Parathyroid adenoma (tissue), 2 donors: ENCODE measurements at regions not wholly inside any gene's neighbourhood (a gene's known extent, or its start where the extent isn't known, plus 50 kb on each side); places are given as distances from the start of the nearest gene placed in this dataset.

Experiments
- H2AFZ ChIP-seq: fragments of 300-600 bp; sonication (generic); one replicate; pipeline ENCODE4 v1.7.0; 2017; ENCODE audit warnings: antibody characterized with exemption, mild to moderate bottlenecking
- H3K27ac ChIP-seq: fragments of 300-600 bp; sonication (generic); one replicate; pipeline ENCODE4 v1.7.0; 2017
- H3K27me3 ChIP-seq: fragments of 300-600 bp; sonication (generic); one replicate; pipeline ENCODE4 v1.7.0; 2017; ENCODE audit warnings: low read length; ENCODE audit not compliant: control insufficient read depth, insufficient read depth
- H3K36me3 ChIP-seq: fragments of 300-600 bp; sonication (generic); one replicate; pipeline ENCODE4 v1.7.0; 2017; ENCODE audit warnings: low read length; ENCODE audit not compliant: control insufficient read depth, insufficient read depth
- H3K4me1 ChIP-seq: fragments of 300-600 bp; sonication (generic); one replicate; pipeline ENCODE4 v1.7.0; 2017; ENCODE audit warnings: control low read depth
- H3K4me2 ChIP-seq: fragments of 300-600 bp; sonication (generic); one replicate; pipeline ENCODE4 v1.7.0; 2017; ENCODE audit warnings: low read length
- H3K4me3 ChIP-seq: fragments of 300-600 bp; sonication (generic); one replicate; pipeline ENCODE4 v1.7.0; 2017; ENCODE audit warnings: low read depth, low read length
- H3K79me2 ChIP-seq: fragments of 300-600 bp; sonication (generic); one replicate; pipeline ENCODE4 v1.7.0; 2017; ENCODE audit warnings: control low read depth
- H3K9ac ChIP-seq: fragments of 300-600 bp; sonication (generic); one replicate; pipeline ENCODE4 v1.7.0; 2017; ENCODE audit warnings: mild to moderate bottlenecking
- H3K9me3 ChIP-seq: fragments of 300-600 bp; sonication (generic); one replicate; pipeline ENCODE4 v1.7.0; 2017; ENCODE audit warnings: low read length; ENCODE audit not compliant: control insufficient read depth
- TF ChIP-seq, protein P1 (sequence below): fragments of 300-600 bp; sonication (generic); IDR thresholded peaks from one replicate; pipeline ENCODE4 v1.7.0; 2017; ENCODE audit warnings: antibody characterized with exemption, mild to moderate bottlenecking
- donor health status: primary hyperparathyroidism.

DNA sequence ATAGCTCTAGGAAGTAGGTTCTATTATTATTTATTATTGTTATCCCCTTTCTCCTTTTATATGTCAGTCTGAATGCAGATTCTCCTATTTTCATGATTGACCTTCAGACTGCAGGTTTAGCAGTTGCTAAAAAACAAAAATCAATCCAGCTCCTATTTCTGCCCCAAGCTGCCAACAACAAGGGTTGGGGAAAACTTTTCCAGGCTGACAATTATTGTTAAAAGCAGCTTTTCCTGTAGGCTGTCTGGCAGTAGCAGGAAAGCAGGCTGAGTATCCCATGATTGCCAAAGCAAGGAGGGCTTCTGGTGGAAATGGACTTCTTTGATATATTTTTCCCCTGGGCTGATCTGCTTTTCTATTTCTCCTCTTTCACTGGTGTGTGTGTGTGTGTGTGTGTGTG, 78.0 kb upstream of the CTLA4 start:
- TF ChIP-seq, protein P1, sequence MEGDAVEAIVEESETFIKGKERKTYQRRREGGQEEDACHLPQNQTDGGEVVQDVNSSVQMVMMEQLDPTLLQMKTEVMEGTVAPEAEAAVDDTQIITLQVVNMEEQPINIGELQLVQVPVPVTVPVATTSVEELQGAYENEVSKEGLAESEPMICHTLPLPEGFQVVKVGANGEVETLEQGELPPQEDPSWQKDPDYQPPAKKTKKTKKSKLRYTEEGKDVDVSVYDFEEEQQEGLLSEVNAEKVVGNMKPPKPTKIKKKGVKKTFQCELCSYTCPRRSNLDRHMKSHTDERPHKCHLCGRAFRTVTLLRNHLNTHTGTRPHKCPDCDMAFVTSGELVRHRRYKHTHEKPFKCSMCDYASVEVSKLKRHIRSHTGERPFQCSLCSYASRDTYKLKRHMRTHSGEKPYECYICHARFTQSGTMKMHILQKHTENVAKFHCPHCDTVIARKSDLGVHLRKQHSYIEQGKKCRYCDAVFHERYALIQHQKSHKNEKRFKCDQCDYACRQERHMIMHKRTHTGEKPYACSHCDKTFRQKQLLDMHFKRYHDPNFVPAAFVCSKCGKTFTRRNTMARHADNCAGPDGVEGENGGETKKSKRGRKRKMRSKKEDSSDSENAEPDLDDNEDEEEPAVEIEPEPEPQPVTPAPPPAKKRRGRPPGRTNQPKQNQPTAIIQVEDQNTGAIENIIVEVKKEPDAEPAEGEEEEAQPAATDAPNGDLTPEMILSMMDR, result no peak
- no peak overlapping the region for H3K27ac ChIP-seq

DNA sequence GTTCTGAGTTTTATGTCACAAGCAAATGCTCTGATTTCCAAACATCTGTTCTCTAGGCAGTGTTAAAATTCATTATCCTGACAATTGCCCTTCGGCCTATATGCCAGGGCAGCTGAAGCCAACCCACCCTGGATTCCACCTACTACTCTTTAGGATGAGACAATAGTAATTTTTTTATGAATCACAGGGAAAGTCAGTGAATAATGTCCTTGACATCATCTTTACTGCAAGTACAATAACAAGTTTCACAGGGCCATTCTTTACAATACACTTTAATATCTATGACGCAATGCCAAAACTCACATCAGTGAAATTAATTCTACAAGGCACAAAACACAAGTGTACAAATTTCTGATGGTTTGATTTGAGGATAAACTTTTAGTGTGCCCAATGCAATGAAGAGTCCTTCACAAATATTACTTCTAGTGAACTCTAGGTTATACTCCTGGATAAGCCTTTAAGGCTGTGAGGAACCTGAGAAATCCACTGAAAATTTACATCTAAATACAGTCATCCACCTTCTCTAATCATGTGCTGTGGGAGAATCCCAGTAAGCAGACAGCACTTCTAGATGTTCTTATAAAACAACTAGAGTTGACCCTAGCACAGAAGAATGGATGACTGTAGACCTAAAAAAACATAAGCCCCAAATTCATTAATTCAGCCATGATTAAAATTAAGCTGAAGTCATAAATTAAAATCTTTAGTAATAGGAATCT, 77.3 kb upstream of the CTLA4 start:
- Histone ChIP-seq H3K9ac (no peak overlapping the region), H3K36me3 (no peaks in the 10 kb centered on the region), H3K4me2 (no peak overlapping the region), H3K79me2 (no peaks in the 10 kb centered on the region), H3K4me1 (no peaks in the 10 kb centered on the region), H3K27me3 (no peaks in the 10 kb centered on the region), H2AFZ (no peak overlapping the region), H3K27ac (no peak overlapping the region), H3K9me3 (no peaks in the 10 kb centered on the region), H3K4me3 (no peak overlapping the region)
- TF ChIP-seq, protein P1, result no peak

More for the DNA sequence above, 78.0 kb upstream of the CTLA4 start:
- Histone ChIP-seq H3K4me3 (no peak overlapping the region), H3K4me1 (no peaks in the 10 kb centered on the region), H3K4me2 (no peak overlapping the region), H3K9me3 (no peaks in the 10 kb centered on the region), H3K9ac (no peak overlapping the region), H3K27me3 (no peaks in the 10 kb centered on the region), H3K79me2 (no peaks in the 10 kb centered on the region), H3K36me3 (no peaks in the 10 kb centered on the region), H2AFZ (no peak overlapping the region)

DNA sequence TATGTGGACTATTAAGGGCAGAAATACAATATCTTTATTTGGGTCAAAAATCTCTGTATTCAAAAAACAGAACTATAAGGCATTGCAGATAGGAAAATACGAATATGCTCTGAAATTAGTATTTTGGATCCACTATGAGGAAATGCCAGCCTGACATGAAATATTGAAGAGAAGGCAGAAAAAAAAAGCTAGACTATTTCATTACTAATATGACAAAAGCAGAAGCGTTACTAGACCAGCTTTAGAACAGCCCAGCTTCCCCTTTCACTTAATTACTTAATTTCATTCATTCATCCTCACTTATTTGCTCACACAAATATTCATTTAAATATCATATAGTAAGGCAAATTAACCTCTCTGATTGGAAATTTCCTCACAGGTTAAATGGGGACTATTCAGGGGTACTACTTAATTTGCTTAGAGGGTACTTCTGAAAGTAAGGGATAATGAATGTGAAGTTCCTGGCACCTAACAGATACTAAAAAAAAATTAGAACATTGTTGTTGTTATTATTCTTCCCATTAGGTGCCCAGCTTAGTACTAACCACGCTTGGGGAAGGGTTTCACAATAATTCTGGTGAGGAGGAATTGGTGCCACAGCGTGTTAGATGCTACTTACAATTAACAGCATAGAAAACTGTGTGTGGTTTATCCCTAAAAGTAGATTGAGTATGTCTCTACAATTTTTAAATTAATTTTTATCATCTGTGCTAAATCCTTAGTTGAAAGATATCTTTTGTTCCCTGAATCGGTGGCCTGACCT, 71.1 kb upstream of the CTLA4 start:
- no peaks in the 10 kb centered on the region for H3K36me3 ChIP-seq
- H3K27ac ChIP-seq, result no peak overlapping the region
- TF ChIP-seq, protein P1, result no peak
- H3K9ac ChIP-seq, result no peak overlapping the region
- no peaks in the 10 kb centered on the region for H3K4me1 ChIP-seq
- H2AFZ ChIP-seq, result no peak overlapping the region
- H3K79me2 ChIP-seq, result no peaks in the 10 kb centered on the region
- H3K9me3 ChIP-seq, result no peaks in the 10 kb centered on the region
- H3K4me3 ChIP-seq, result no peak overlapping the region
- H3K4me2 ChIP-seq, result no peak overlapping the region
- H3K27me3 ChIP-seq, result no peaks in the 10 kb centered on the region

DNA sequence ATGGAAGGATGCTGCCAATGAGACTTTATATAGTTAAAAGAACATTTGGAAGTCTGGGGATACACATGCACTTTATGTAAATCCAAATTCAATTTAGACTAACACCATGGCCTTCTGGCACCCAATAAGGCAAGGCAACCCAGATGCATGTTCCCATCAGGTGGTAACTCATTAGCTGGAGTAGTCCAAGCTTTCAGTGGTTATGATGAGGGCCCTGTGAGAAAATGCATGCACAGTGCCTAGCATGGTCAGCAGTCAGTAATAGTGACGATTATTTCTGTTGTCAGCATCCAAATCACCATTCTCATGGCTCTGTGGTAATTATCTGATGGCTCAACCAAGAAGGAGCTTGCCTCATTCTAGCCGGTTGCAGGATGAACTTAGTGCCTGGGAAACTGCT, 70.3 kb upstream of the CTLA4 start:
- no peak overlapping the region for H3K9ac ChIP-seq
- H3K4me2 ChIP-seq, result no peak overlapping the region
- no peaks in the 10 kb centered on the region for H3K9me3 ChIP-seq
- no peaks in the 10 kb centered on the region for H3K4me1 ChIP-seq
- no peak overlapping the region for H3K4me3 ChIP-seq
- no peaks in the 10 kb centered on the region for H3K79me2 ChIP-seq
- H3K36me3 ChIP-seq, result no peaks in the 10 kb centered on the region
- no peak overlapping the region for H2AFZ ChIP-seq
- TF ChIP-seq, protein P1, result no peak
- no peak overlapping the region for H3K27ac ChIP-seq
- no peaks in the 10 kb centered on the region for H3K27me3 ChIP-seq
